ENCODE measurements at regions not wholly inside any gene's neighbourhood (a gene's known extent, or its start where the extent isn't known, plus 50 kb on each side); places are given as distances from the start of the nearest gene placed in this dataset.

- no peak for ATAC-seq (ENCODE audit: low read depth)
- H3K4me1 ChIP-seq (ENCODE audit: insufficient read depth, poor library complexity, severe bottlenecking) = no peaks in the 10 kb centered on the region
- DNase-seq (ENCODE audit: low spot score) = no peak
- H3K9me3 ChIP-seq (ENCODE audit: severe bottlenecking) = no peaks in the 10 kb centered on the region
- no peaks in the 10 kb centered on the region for H3K36me3 ChIP-seq (ENCODE audit: low read depth)
- peaks cover 12% of the 10 kb centered on the region for H3K27me3 ChIP-seq (ENCODE audit: insufficient read depth, poor library complexity, severe bottlenecking)
- H3K27ac ChIP-seq (ENCODE audit: poor library complexity, severe bottlenecking) = no peak overlapping the region
- no peak overlapping the region for H3K4me3 ChIP-seq (ENCODE audit: severe bottlenecking)
- TF ChIP-seq, protein P1, sequence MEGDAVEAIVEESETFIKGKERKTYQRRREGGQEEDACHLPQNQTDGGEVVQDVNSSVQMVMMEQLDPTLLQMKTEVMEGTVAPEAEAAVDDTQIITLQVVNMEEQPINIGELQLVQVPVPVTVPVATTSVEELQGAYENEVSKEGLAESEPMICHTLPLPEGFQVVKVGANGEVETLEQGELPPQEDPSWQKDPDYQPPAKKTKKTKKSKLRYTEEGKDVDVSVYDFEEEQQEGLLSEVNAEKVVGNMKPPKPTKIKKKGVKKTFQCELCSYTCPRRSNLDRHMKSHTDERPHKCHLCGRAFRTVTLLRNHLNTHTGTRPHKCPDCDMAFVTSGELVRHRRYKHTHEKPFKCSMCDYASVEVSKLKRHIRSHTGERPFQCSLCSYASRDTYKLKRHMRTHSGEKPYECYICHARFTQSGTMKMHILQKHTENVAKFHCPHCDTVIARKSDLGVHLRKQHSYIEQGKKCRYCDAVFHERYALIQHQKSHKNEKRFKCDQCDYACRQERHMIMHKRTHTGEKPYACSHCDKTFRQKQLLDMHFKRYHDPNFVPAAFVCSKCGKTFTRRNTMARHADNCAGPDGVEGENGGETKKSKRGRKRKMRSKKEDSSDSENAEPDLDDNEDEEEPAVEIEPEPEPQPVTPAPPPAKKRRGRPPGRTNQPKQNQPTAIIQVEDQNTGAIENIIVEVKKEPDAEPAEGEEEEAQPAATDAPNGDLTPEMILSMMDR (IDR thresholded peaks at IDR 0.05; ENCODE audit: poor library complexity, severe bottlenecking) = no peak
Measured at GRCh38 chr13:21934284-21934683, 263.4 kb downstream of the FGF9 start.

DNA sequence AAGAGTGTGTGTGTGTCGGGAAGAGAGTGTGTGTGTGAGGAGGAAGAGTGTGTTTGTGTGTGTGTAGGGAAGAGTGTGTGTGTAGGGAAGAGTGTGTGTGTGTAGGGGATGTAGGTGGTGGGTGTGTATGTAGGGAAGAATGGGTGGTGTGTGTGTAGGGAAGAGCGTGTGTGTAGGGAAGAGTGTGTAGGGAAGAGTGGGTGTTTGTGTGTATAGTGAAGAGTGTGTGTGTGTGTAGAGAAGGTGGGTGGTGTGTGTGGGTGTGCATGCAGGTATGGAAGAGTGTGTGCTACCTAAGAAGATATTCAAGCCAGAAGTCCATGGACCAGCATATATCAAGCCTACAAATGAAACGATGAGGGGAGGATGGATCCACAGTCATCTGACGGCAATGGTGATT is 265.8 kb downstream of the FGF9 start:
- H3K9me3 ChIP-seq (ENCODE audit: severe bottlenecking) = no peaks in the 10 kb centered on the region
- no peak for ATAC-seq (ENCODE audit: low read depth)
- no peaks in the 10 kb centered on the region for H3K4me1 ChIP-seq (ENCODE audit: insufficient read depth, poor library complexity, severe bottlenecking)
- TF ChIP-seq, protein P1 (IDR thresholded peaks at IDR 0.05; ENCODE audit: poor library complexity, severe bottlenecking) = no peak
- no peaks in the 10 kb centered on the region for H3K36me3 ChIP-seq (ENCODE audit: low read depth)
- H3K27ac ChIP-seq (ENCODE audit: poor library complexity, severe bottlenecking) = no peak overlapping the region
- no peak for DNase-seq (ENCODE audit: low spot score)
- peaks cover 12% of the 10 kb centered on the region for H3K27me3 ChIP-seq (ENCODE audit: insufficient read depth, poor library complexity, severe bottlenecking)
- H3K4me3 ChIP-seq (ENCODE audit: severe bottlenecking) = no peak overlapping the region

DNA sequence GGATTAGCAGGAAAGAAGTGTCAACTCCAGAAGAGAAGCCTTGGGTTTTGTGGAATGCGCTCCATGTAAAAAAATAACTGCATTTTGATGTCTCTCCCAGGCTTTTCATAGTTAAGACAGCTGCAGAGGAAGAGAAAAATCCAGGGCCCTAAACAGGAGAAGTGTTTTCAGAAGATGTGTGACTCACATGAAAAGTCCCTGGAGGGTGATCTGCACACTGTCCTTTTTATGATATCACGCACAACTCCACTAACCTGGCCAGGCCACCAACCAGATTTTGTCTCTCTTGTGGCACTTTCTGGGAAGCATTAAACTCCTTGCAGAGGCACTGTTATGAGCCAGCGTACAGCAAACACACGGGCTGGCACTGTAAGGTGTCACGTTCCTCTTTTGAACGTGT is 267.3 kb downstream of the FGF9 start:
- no peaks in the 10 kb centered on the region for H3K9me3 ChIP-seq (ENCODE audit: severe bottlenecking)
- H3K4me3 ChIP-seq (ENCODE audit: severe bottlenecking) = no peak overlapping the region
- TF ChIP-seq, protein P1 (IDR thresholded peaks at IDR 0.05; ENCODE audit: poor library complexity, severe bottlenecking) = no peak
- peaks cover 12% of the 10 kb centered on the region for H3K27me3 ChIP-seq (ENCODE audit: insufficient read depth, poor library complexity, severe bottlenecking)
- H3K4me1 ChIP-seq (ENCODE audit: insufficient read depth, poor library complexity, severe bottlenecking) = no peaks in the 10 kb centered on the region
- no peak overlapping the region for H3K27ac ChIP-seq (ENCODE audit: poor library complexity, severe bottlenecking)
- DNase-seq (ENCODE audit: low spot score) (no peak), ATAC-seq (ENCODE audit: low read depth) (no peak)
- H3K36me3 ChIP-seq (ENCODE audit: low read depth) = no peaks in the 10 kb centered on the region

DNA sequence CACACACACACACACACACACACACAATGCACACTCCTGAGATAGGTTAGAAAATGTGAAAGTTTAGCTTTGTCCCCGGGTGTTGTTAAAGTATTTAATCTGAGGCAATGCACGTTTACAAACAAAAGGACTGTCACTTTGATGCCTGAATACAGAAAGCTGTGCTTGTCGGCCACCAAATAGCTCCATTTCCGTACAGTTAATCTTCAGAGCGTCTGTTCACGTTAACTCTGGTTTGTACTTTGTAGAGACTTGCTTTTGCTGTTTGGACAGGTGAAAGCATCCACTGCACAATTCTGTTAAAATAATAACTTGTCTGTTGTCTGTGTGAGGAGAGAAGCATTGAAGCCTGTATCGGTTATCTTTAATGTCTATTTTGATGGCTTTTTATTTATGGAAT is 267.8 kb downstream of the FGF9 start:
- ATAC-seq (ENCODE audit: low read depth) (no peak), DNase-seq (ENCODE audit: low spot score) (no peak)
- Histone ChIP-seq H3K27me3 (ENCODE audit: insufficient read depth, poor library complexity, severe bottlenecking) (peaks cover 12% of the 10 kb centered on the region), H3K36me3 (ENCODE audit: low read depth) (no peaks in the 10 kb centered on the region), H3K27ac (ENCODE audit: poor library complexity, severe bottlenecking) (no peak overlapping the region), H3K4me1 (ENCODE audit: insufficient read depth, poor library complexity, severe bottlenecking) (no peaks in the 10 kb centered on the region), H3K4me3 (ENCODE audit: severe bottlenecking) (no peak overlapping the region), H3K9me3 (ENCODE audit: severe bottlenecking) (no peaks in the 10 kb centered on the region)
- TF ChIP-seq, protein P1 (IDR thresholded peaks at IDR 0.05; ENCODE audit: poor library complexity, severe bottlenecking) = no peak

GRCh38 chr13:21942061-21942460 is 271.2 kb downstream of the FGF9 start:
- no peak for ATAC-seq (ENCODE audit: low read depth)
- no peak for DNase-seq (ENCODE audit: low spot score)
- TF ChIP-seq, protein P1 (IDR thresholded peaks at IDR 0.05; ENCODE audit: poor library complexity, severe bottlenecking) = no peak
- Histone ChIP-seq H3K27me3 (ENCODE audit: insufficient read depth, poor library complexity, severe bottlenecking) (peaks cover 12% of the 10 kb centered on the region), H3K36me3 (ENCODE audit: low read depth) (no peaks in the 10 kb centered on the region), H3K9me3 (ENCODE audit: severe bottlenecking) (no peaks in the 10 kb centered on the region), H3K27ac (ENCODE audit: poor library complexity, severe bottlenecking) (no peak overlapping the region), H3K4me3 (ENCODE audit: severe bottlenecking) (no peak overlapping the region), H3K4me1 (ENCODE audit: insufficient read depth, poor library complexity, severe bottlenecking) (no peaks in the 10 kb centered on the region)
